CD8-positive, alpha-beta memory T cell (primary cell): ENCODE measurements at regions not wholly inside any gene's neighbourhood (a gene's known extent, or its start where the extent isn't known, plus 50 kb on each side); places are given as distances from the start of the nearest gene placed in this dataset.

ENCODE experiments used
- CTCF ChIA-PET: fragments of 350-600 bp; sonication (Branson Sonifier 250); formaldehyde crosslinking; loops from one replicate; lab custom pipeline; 2021; ENCODE audit warnings: antibody characterized with exemption; lab: Charles Lee
- POLR2A ChIA-PET: fragments of 350-600 bp; sonication (Branson Sonifier 250); formaldehyde crosslinking; loops from one replicate; lab custom pipeline; 2021; ENCODE audit warnings: antibody characterized with exemption; lab: Charles Lee
- DNase-seq, 5 donors: peaks; one replicate each; pipeline versions ENCODE4 v3.0.0 to v3.0.0-alpha.2; 2020 to 2022; ENCODE audit warnings: mixed read lengths in 1 of 5
- H3K27ac ChIP-seq: one replicate; pipeline ENCODE4 v1.7.0; 2013; ENCODE audit warnings: low read depth, mild to moderate bottlenecking, low read length, moderate library complexity
- H3K27me3 ChIP-seq: 2 replicates; pipeline ENCODE4 v1.7.0; 2013; ENCODE audit warnings: low read length, mild to moderate bottlenecking; ENCODE audit not compliant: insufficient read depth, poor library complexity, severe bottlenecking
- H3K36me3 ChIP-seq: 2 replicates; pipeline ENCODE4 v1.7.0; 2013; ENCODE audit warnings: mild to moderate bottlenecking, low read length, moderate library complexity; ENCODE audit not compliant: insufficient read depth
- H3K4me1 ChIP-seq: 2 replicates; pipeline ENCODE4 v1.7.0; 2013; ENCODE audit warnings: mild to moderate bottlenecking, low read length, moderate library complexity; ENCODE audit not compliant: insufficient read depth
- H3K4me3 ChIP-seq: 2 replicates; pipeline ENCODE4 v1.7.0; 2013; ENCODE audit warnings: mild to moderate bottlenecking, low read length
- H3K9me3 ChIP-seq: 2 replicates; pipeline ENCODE4 v1.7.0; 2013; ENCODE audit warnings: mild to moderate bottlenecking, low read length
- H3K27ac Mint-ChIP-seq, 8 donors: one replicate each; pipeline ENCODE4 v1.8.0; 2020 to 2021; ENCODE audit warnings: mixed read lengths in 8 of 8, mild to moderate bottlenecking in 6 of 8, inconsistent platforms in 3 of 8, moderate library complexity in 3 of 8
- H3K27me3 Mint-ChIP-seq, 2 donors: one replicate each; pipeline ENCODE4 v1.8.0; 2020 to 2021; ENCODE audit warnings: mixed read lengths in 2 of 2, mild to moderate bottlenecking in 1 of 2, moderate library complexity in 1 of 2
- H3K36me3 Mint-ChIP-seq, 3 donors: one replicate each; pipeline ENCODE4 v1.8.0; 2020 to 2021; ENCODE audit warnings: mixed read lengths in 3 of 3, inconsistent platforms in 1 of 3, mild to moderate bottlenecking in 1 of 3
- H3K4me1 Mint-ChIP-seq, 3 donors: one replicate each; pipeline ENCODE4 v1.8.0; 2020 to 2021; ENCODE audit warnings: mixed read lengths in 3 of 3, inconsistent platforms in 1 of 3, mild to moderate bottlenecking in 1 of 3
- H3K4me3 Mint-ChIP-seq, 7 donors: one replicate each; pipeline ENCODE4 v1.8.0; 2020 to 2021; ENCODE audit warnings: mixed read lengths in 7 of 7, mild to moderate bottlenecking in 6 of 7, moderate library complexity in 4 of 7, inconsistent platforms in 2 of 7
- H3K9me3 Mint-ChIP-seq, 5 donors: one replicate each; pipeline ENCODE4 v1.8.0; 2020 to 2022; ENCODE audit warnings: mixed read lengths in 5 of 5, mild to moderate bottlenecking in 3 of 5, moderate library complexity in 2 of 5, inconsistent platforms in 1 of 5

- Histone ChIP-seq H3K4me3 (no peak overlapping the region), H3K36me3 (no peaks in the 10 kb centered on the region), H3K27me3 (no peaks in the 10 kb centered on the region), H3K4me1 (no peaks in the 10 kb centered on the region), H3K9me3 (no peaks in the 10 kb centered on the region), H3K27ac (no peak overlapping the region)
- Mint-ChIP-seq H3K4me3 (no peak overlapping the region), H3K9me3 (no peaks in the 10 kb centered on the region), H3K36me3 (no peaks in the 10 kb centered on the region), H3K27me3 (no peaks in the 10 kb centered on the region), H3K27ac (peak overlapping the region in 1 of 8 donors; percentile 41), H3K4me1 (peaks cover 3 to 12% (median 5%) of the 10 kb centered on the region in 3 donors)
- ChIA-PET POLR2A (no interaction called here), CTCF (no interaction called here)
- DNase-seq, result no peak
Measured at GRCh38 chr3:106261396-106261795, 392.6 kb upstream of the CBLB start.

DNA sequence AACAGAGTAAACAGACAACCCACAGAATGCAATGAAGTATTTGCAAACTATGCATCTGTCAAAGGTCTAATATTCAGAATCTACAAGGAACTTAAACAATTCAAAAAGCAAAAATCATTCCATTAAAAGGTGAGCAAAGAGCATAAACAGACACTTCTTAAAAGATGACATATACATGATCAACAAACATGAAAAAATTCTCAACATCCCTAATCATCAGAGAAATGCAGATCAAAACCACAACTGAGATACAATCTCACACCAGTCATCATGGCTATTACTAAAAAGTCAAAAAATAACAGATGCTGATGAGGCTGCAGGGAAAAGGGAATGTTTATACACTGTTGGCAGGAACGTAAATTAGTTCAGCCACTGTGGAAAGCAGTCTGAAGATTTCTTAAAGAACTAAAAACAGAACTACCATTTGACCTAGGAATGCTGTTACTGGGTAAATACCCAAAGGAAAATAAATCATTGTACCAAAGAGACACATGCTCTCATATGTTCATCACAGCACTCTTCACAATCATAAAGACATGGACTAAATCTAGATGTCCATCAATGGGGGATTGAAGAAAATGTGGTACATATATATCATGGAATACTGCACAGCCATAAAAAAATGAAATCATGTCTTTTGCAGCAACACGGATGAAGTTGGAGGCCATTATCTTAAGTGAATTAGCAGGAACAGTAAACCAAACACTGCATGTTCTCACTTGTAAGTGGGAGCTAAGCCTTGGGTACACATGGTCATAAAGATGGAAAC is 393.3 kb upstream of the CBLB start:
- Mint-ChIP-seq H3K4me1 (peaks cover 3 to 12% (median 5%) of the 10 kb centered on the region in 3 donors), H3K36me3 (no peaks in the 10 kb centered on the region), H3K9me3 (no peaks in the 10 kb centered on the region), H3K27me3 (no peaks in the 10 kb centered on the region), H3K4me3 (no peak overlapping the region), H3K27ac (peak overlapping the region in 1 of 8 donors; percentile 58)
- Histone ChIP-seq H3K36me3 (no peaks in the 10 kb centered on the region), H3K27me3 (no peaks in the 10 kb centered on the region), H3K4me3 (no peak overlapping the region), H3K4me1 (no peaks in the 10 kb centered on the region), H3K9me3 (no peaks in the 10 kb centered on the region), H3K27ac (no peak overlapping the region)
- DNase-seq, result no peak
- ChIA-PET CTCF (no interaction called here), POLR2A (no interaction called here)

DNA sequence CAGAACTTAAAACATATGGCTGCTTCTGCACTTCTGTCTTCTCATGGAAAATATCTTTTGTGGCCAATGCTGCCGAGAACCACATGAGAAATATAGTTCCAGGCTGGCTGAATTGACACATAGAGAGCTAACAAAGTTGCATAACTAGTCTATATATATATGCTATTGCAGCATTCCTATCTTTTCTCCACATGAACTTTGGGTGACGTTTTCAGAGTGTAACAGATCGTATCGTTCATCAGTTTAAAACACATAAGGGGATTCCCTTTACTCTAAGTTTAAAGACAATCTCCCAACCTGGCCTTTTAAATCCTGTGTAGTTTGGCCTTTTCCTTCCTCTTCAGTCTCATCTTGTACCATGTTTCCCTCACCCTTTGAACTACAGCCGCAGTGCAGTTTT is 394.2 kb upstream of the CBLB start:
- H3K9me3 Mint-ChIP-seq, result no peaks in the 10 kb centered on the region
- DNase-seq, result no peak
- Histone ChIP-seq H3K4me1 (no peaks in the 10 kb centered on the region), H3K36me3 (no peaks in the 10 kb centered on the region), H3K27ac (no peak overlapping the region), H3K4me3 (no peak overlapping the region), H3K9me3 (no peaks in the 10 kb centered on the region), H3K27me3 (no peaks in the 10 kb centered on the region)
- no peak overlapping the region for H3K4me3 Mint-ChIP-seq
- no peak overlapping the region for H3K27ac Mint-ChIP-seq
- POLR2A ChIA-PET, result no interaction called here
- peaks cover 0 to 1% of the 10 kb centered on the region in 2 donors for H3K27me3 Mint-ChIP-seq
- H3K4me1 Mint-ChIP-seq, result peaks cover 3 to 12% (median 5%) of the 10 kb centered on the region in 3 donors
- no peaks in the 10 kb centered on the region for H3K36me3 Mint-ChIP-seq
- CTCF ChIA-PET, result no interaction called here

DNA sequence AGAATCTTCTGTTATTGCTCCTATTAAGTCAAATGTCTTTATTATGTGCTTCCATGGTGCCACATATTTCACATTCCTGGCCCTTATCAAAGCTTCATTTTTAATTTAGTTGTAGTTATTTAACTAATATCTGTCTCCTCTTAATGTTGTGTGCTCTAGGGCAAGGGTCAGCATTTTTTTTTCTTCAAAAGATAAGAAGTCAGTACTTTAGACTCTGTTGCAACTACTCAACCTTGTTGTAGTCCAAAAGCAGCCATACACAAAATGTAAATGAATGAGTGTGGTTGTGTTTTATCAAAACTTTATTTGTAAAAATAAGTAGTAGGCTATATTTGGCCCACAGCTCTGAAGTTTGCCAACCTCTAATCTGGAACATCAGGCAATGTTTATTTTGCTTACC is 394.7 kb upstream of the CBLB start:
- Histone ChIP-seq H3K27ac (no peak overlapping the region), H3K9me3 (no peaks in the 10 kb centered on the region), H3K4me3 (no peak overlapping the region), H3K36me3 (no peaks in the 10 kb centered on the region), H3K4me1 (no peaks in the 10 kb centered on the region), H3K27me3 (no peaks in the 10 kb centered on the region)
- Mint-ChIP-seq H3K36me3 (peaks cover 0 to 2% (median 0%) of the 10 kb centered on the region in 3 donors), H3K4me3 (no peak overlapping the region), H3K4me1 (peaks cover 3 to 12% (median 5%) of the 10 kb centered on the region in 3 donors), H3K27ac (no peak overlapping the region), H3K9me3 (no peaks in the 10 kb centered on the region), H3K27me3 (peaks cover 0 to 1% of the 10 kb centered on the region in 2 donors)
- CTCF ChIA-PET, result no interaction called here
- no peak for DNase-seq
- POLR2A ChIA-PET, result no interaction called here

- no peak overlapping the region for H3K4me3 ChIP-seq
- ChIA-PET CTCF (no interaction called here), POLR2A (no interaction called here)
- H3K27me3 ChIP-seq, result no peaks in the 10 kb centered on the region
- no peaks in the 10 kb centered on the region for H3K9me3 ChIP-seq
- H3K4me1 ChIP-seq, result no peaks in the 10 kb centered on the region
- no peak overlapping the region for H3K27ac Mint-ChIP-seq
- peaks cover 0 to 1% of the 10 kb centered on the region in 2 donors for H3K27me3 Mint-ChIP-seq
- H3K4me3 Mint-ChIP-seq, result no peak overlapping the region
- H3K27ac ChIP-seq, result no peak overlapping the region
- no peaks in the 10 kb centered on the region for H3K36me3 ChIP-seq
- H3K4me1 Mint-ChIP-seq, result peaks cover 3 to 12% (median 5%) of the 10 kb centered on the region in 3 donors
- H3K36me3 Mint-ChIP-seq, result peaks cover 0 to 2% (median 0%) of the 10 kb centered on the region in 3 donors
- no peaks in the 10 kb centered on the region for H3K9me3 Mint-ChIP-seq
- no peak for DNase-seq
Measured at GRCh38 chr3:106265704-106266103, 396.9 kb upstream of the CBLB start.

GRCh38 chr3:106268696-106269095 is 399.9 kb upstream of the CBLB start:
- no peaks in the 10 kb centered on the region for H3K4me1 ChIP-seq
- ChIA-PET POLR2A (no interaction called here), CTCF (no interaction called here)

GRCh38 chr3:106272302-106272701 is 403.5 kb upstream of the CBLB start:
- no peaks in the 10 kb centered on the region for H3K4me1 ChIP-seq
- no peaks in the 10 kb centered on the region for H3K9me3 Mint-ChIP-seq
- peaks cover 0 to 1% of the 10 kb centered on the region in 2 donors for H3K27me3 Mint-ChIP-seq
- DNase-seq, result no peak
- peaks cover 0 to 12% (median 2%) of the 10 kb centered on the region in 3 donors for H3K36me3 Mint-ChIP-seq
- ChIA-PET POLR2A (no interaction called here), CTCF (no interaction called here)
- H3K4me3 ChIP-seq, result no peak overlapping the region
- no peaks in the 10 kb centered on the region for H3K9me3 ChIP-seq
- H3K27ac Mint-ChIP-seq, result no peak overlapping the region
- H3K4me1 Mint-ChIP-seq, result peaks cover 10 to 12% (median 12%) of the 10 kb centered on the region in 3 donors
- no peak overlapping the region for H3K27ac ChIP-seq
- no peaks in the 10 kb centered on the region for H3K27me3 ChIP-seq
- H3K4me3 Mint-ChIP-seq, result no peak overlapping the region
- H3K36me3 ChIP-seq, result no peaks in the 10 kb centered on the region

More at GRCh38 chr3:106268696-106269095, 399.9 kb upstream of the CBLB start:
- Mint-ChIP-seq H3K27ac (no peak overlapping the region), H3K9me3 (no peaks in the 10 kb centered on the region), H3K4me3 (no peak overlapping the region), H3K27me3 (peaks cover 0 to 1% of the 10 kb centered on the region in 2 donors), H3K4me1 (no peaks in the 10 kb centered on the region), H3K36me3 (peaks cover 0 to 3% (median 2%) of the 10 kb centered on the region in 3 donors)
- Histone ChIP-seq H3K36me3 (no peaks in the 10 kb centered on the region), H3K4me3 (no peak overlapping the region), H3K27me3 (no peaks in the 10 kb centered on the region), H3K9me3 (no peaks in the 10 kb centered on the region), H3K27ac (no peak overlapping the region)
- no peak for DNase-seq

GRCh38 chr3:106275592-106275991 is 406.8 kb upstream of the CBLB start:
- H3K4me3 ChIP-seq, result no peak overlapping the region
- Mint-ChIP-seq H3K4me1 (peaks cover 14 to 18% (median 18%) of the 10 kb centered on the region in 3 donors), H3K27ac (no peak overlapping the region), H3K27me3 (no peaks in the 10 kb centered on the region), H3K36me3 (peaks cover 0 to 19% (median 0%) of the 10 kb centered on the region in 3 donors), H3K9me3 (no peaks in the 10 kb centered on the region), H3K4me3 (no peak overlapping the region)
- no peaks in the 10 kb centered on the region for H3K9me3 ChIP-seq
- no peak overlapping the region for H3K27ac ChIP-seq
- ChIA-PET CTCF (no interaction called here), POLR2A (no interaction called here)
- H3K36me3 ChIP-seq, result no peaks in the 10 kb centered on the region
- DNase-seq, result no peak
- H3K27me3 ChIP-seq, result no peaks in the 10 kb centered on the region
- no peaks in the 10 kb centered on the region for H3K4me1 ChIP-seq
